ENCODE measurements at regions not wholly inside any gene's neighbourhood (a gene's known extent, or its start where the extent isn't known, plus 50 kb on each side); places are given as distances from the start of the nearest gene placed in this dataset.

- Histone ChIP-seq H3K27ac (no peak overlapping the region), H3K4me1 (ENCODE audit: low read depth) (no peaks in the 10 kb centered on the region), H3K9me3 (ENCODE audit: low read depth) (no peaks in the 10 kb centered on the region), H3K4me3 (no peak overlapping the region), H3K36me3 (no peaks in the 10 kb centered on the region), H3K27me3 (no peaks in the 10 kb centered on the region)
- no peak for DNase-seq (ENCODE audit: low read depth in 1 of 2, low spot score in 1 of 2)
- no peak for TF ChIP-seq CTCF (IDR thresholded peaks at IDR 0.05; ENCODE audit: low read depth, low read length)
Observed at GRCh38 chr9:34797367-34797766, 87.4 kb upstream of the CCL21 start.

- Histone ChIP-seq H3K4me1 (ENCODE audit: low read depth) (no peaks in the 10 kb centered on the region), H3K27ac (no peak overlapping the region), H3K36me3 (no peaks in the 10 kb centered on the region), H3K27me3 (no peaks in the 10 kb centered on the region), H3K9me3 (ENCODE audit: low read depth) (no peaks in the 10 kb centered on the region), H3K4me3 (no peak overlapping the region)
- no peak for DNase-seq (ENCODE audit: low read depth in 1 of 2, low spot score in 1 of 2)
- TF ChIP-seq CTCF (IDR thresholded peaks at IDR 0.05; ENCODE audit: low read depth, low read length): no peak
Observed at GRCh38 chr9:34796924-34797323, 87.0 kb upstream of the CCL21 start.

GRCh38 chr9:34793428-34793827, 83.5 kb upstream of the CCL21 start:
- DNase-seq (ENCODE audit: low read depth in 1 of 2, low spot score in 1 of 2): no peak
- H3K36me3 ChIP-seq: no peaks in the 10 kb centered on the region
- no peaks in the 10 kb centered on the region for H3K4me1 ChIP-seq (ENCODE audit: low read depth)
- no peak overlapping the region for H3K4me3 ChIP-seq
- H3K27ac ChIP-seq: no peak overlapping the region
- H3K27me3 ChIP-seq: no peaks in the 10 kb centered on the region
- no peaks in the 10 kb centered on the region for H3K9me3 ChIP-seq (ENCODE audit: low read depth)
- TF ChIP-seq CTCF (IDR thresholded peaks at IDR 0.05; ENCODE audit: low read depth, low read length): no peak

GRCh38 chr9:34783951-34784487, 74.1 kb upstream of the CCL21 start:
- Histone ChIP-seq H3K4me1 (ENCODE audit: low read depth) (no peaks in the 10 kb centered on the region), H3K27ac (no peak overlapping the region), H3K4me3 (no peak overlapping the region), H3K36me3 (no peaks in the 10 kb centered on the region), H3K27me3 (peaks cover 12% of the 10 kb centered on the region), H3K9me3 (ENCODE audit: low read depth) (no peaks in the 10 kb centered on the region)
- DNase-seq (ENCODE audit: low read depth in 1 of 2, low spot score in 1 of 2): no peak
- no peak for TF ChIP-seq CTCF (IDR thresholded peaks at IDR 0.05; ENCODE audit: low read depth, low read length)

GRCh38 chr9:34782372-34782771, 72.4 kb upstream of the CCL21 start:
- Histone ChIP-seq H3K9me3 (ENCODE audit: low read depth) (no peaks in the 10 kb centered on the region), H3K36me3 (no peaks in the 10 kb centered on the region), H3K4me3 (no peak overlapping the region), H3K27me3 (peaks cover 12% of the 10 kb centered on the region), H3K27ac (no peak overlapping the region), H3K4me1 (ENCODE audit: low read depth) (no peaks in the 10 kb centered on the region)
- DNase-seq (ENCODE audit: low read depth in 1 of 2, low spot score in 1 of 2): no peak
- TF ChIP-seq CTCF (IDR thresholded peaks at IDR 0.05; ENCODE audit: low read depth, low read length): no peak

GRCh38 chr9:34777666-34778065, 67.7 kb upstream of the CCL21 start:
- Histone ChIP-seq H3K36me3 (no peaks in the 10 kb centered on the region), H3K27me3 (peaks cover 12% of the 10 kb centered on the region), H3K27ac (no peak overlapping the region), H3K4me1 (ENCODE audit: low read depth) (no peaks in the 10 kb centered on the region), H3K4me3 (no peak overlapping the region), H3K9me3 (ENCODE audit: low read depth) (no peaks in the 10 kb centered on the region)
- no peak for DNase-seq (ENCODE audit: low read depth in 1 of 2, low spot score in 1 of 2)
- no peak for TF ChIP-seq CTCF (IDR thresholded peaks at IDR 0.05; ENCODE audit: low read depth, low read length)

Data from cardiac muscle cell (in vitro differentiated cells and primary cell).